ENCODE measurements at regions not wholly inside any gene's neighbourhood (a gene's known extent, or its start where the extent isn't known, plus 50 kb on each side); places are given as distances from the start of the nearest gene placed in this dataset.

- peaks cover 15% of the 10 kb centered on the region for H3K9me3 Mint-ChIP-seq (ENCODE audit: low read depth)
- H3K4me3 Mint-ChIP-seq (ENCODE audit: unreplicated experiment) = no peak overlapping the region
- DNase-seq (ENCODE audit: low spot score) = no peak
- TF ChIP-seq CTCF (IDR thresholded peaks at IDR 0.05) = no peak
- H3K27ac Mint-ChIP-seq (ENCODE audit: unreplicated experiment) = no peak overlapping the region
- no peaks in the 10 kb centered on the region for H3K4me1 Mint-ChIP-seq (ENCODE audit: low read depth)
- H3K27me3 Mint-ChIP-seq (ENCODE audit: low read depth) = no peaks in the 10 kb centered on the region
- no peaks in the 10 kb centered on the region for H3K36me3 Mint-ChIP-seq (ENCODE audit: low read depth)
Observed at GRCh38 chr1:56050911-56051310, 528.5 kb downstream of the PLPP3 start.

- no peaks in the 10 kb centered on the region for H3K36me3 Mint-ChIP-seq (ENCODE audit: low read depth)
- H3K27me3 Mint-ChIP-seq (ENCODE audit: low read depth) = peaks cover 5% of the 10 kb centered on the region
- H3K4me1 Mint-ChIP-seq (ENCODE audit: low read depth) = no peaks in the 10 kb centered on the region
- peaks cover 11% of the 10 kb centered on the region for H3K9me3 Mint-ChIP-seq (ENCODE audit: low read depth)
- no peak for TF ChIP-seq CTCF (IDR thresholded peaks at IDR 0.05)
- no peak overlapping the region for H3K4me3 Mint-ChIP-seq (ENCODE audit: unreplicated experiment)
- DNase-seq (ENCODE audit: low spot score) = no peak
- no peak overlapping the region for H3K27ac Mint-ChIP-seq (ENCODE audit: unreplicated experiment)
Observed at GRCh38 chr1:56045477-56045876, 533.9 kb downstream of the PLPP3 start.

GRCh38 chr1:56045062-56045461 lies 534.3 kb downstream of the PLPP3 start:
- peaks cover 5% of the 10 kb centered on the region for H3K27me3 Mint-ChIP-seq (ENCODE audit: low read depth)
- DNase-seq (ENCODE audit: low spot score) = no peak
- H3K4me3 Mint-ChIP-seq (ENCODE audit: unreplicated experiment) = no peak overlapping the region
- no peak for TF ChIP-seq CTCF (IDR thresholded peaks at IDR 0.05)
- H3K27ac Mint-ChIP-seq (ENCODE audit: unreplicated experiment) = no peak overlapping the region
- peaks cover 6% of the 10 kb centered on the region for H3K9me3 Mint-ChIP-seq (ENCODE audit: low read depth)
- H3K4me1 Mint-ChIP-seq (ENCODE audit: low read depth) = no peaks in the 10 kb centered on the region
- H3K36me3 Mint-ChIP-seq (ENCODE audit: low read depth) = no peaks in the 10 kb centered on the region

GRCh38 chr1:56036479-56036878 lies 542.9 kb downstream of the PLPP3 start:
- Mint-ChIP-seq H3K27me3 (ENCODE audit: low read depth) (no peaks in the 10 kb centered on the region), H3K9me3 (ENCODE audit: low read depth) (peaks cover 4% of the 10 kb centered on the region), H3K4me3 (ENCODE audit: unreplicated experiment) (no peak overlapping the region), H3K27ac (ENCODE audit: unreplicated experiment) (no peak overlapping the region), H3K36me3 (ENCODE audit: low read depth) (no peaks in the 10 kb centered on the region), H3K4me1 (ENCODE audit: low read depth) (peaks cover 27% of the 10 kb centered on the region)
- DNase-seq (ENCODE audit: low spot score) = no peak
- TF ChIP-seq CTCF (IDR thresholded peaks at IDR 0.05) = no peak

- no peak overlapping the region for H3K27ac Mint-ChIP-seq (ENCODE audit: unreplicated experiment)
- H3K4me1 Mint-ChIP-seq (ENCODE audit: low read depth) = peaks cover 27% of the 10 kb centered on the region
- TF ChIP-seq CTCF (IDR thresholded peaks at IDR 0.05) = no peak
- no peak for DNase-seq (ENCODE audit: low spot score)
- no peaks in the 10 kb centered on the region for H3K27me3 Mint-ChIP-seq (ENCODE audit: low read depth)
- no peaks in the 10 kb centered on the region for H3K36me3 Mint-ChIP-seq (ENCODE audit: low read depth)
- peaks cover 4% of the 10 kb centered on the region for H3K9me3 Mint-ChIP-seq (ENCODE audit: low read depth)
- H3K4me3 Mint-ChIP-seq (ENCODE audit: unreplicated experiment) = no peak overlapping the region
Observed at GRCh38 chr1:56034847-56035481, 544.4 kb downstream of the PLPP3 start.

Data from chondrocyte (in vitro differentiated cells).